ENCODE measurements at regions not wholly inside any gene's neighbourhood (a gene's known extent, or its start where the extent isn't known, plus 50 kb on each side); places are given as distances from the start of the nearest gene placed in this dataset.

DNA sequence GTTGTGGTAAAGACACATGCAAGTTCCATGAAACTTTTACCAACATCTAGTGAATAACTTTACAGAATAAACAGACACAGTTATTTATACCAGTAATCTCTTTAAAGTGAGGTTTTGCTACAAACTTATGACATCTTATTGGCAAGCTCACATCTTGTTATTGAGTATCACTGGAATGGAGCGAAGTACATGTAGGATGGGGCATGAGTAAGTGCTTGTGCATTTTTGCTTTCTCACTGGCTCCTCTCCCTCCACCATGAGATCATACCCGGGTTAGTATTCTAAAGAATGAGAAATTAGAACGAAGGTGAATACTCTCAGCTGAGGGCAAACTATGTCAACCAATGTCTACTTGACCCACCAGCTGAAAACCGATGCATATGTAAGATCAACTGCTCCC lies 193.3 kb upstream of the ZNF717 start:
- Histone ChIP-seq H3K9me3 (ENCODE audit: insufficient read depth, low read depth, low read length) (no peaks in the 10 kb centered on the region), H3K79me2 (ENCODE audit: insufficient read depth, low read length) (no peaks in the 10 kb centered on the region), H3K27me3 (ENCODE audit: insufficient read depth, low read length, poor library complexity, severe bottlenecking) (no peaks in the 10 kb centered on the region), H3K36me3 (ENCODE audit: insufficient read depth, low read length) (no peaks in the 10 kb centered on the region), H4K20me1 (ENCODE audit: insufficient read depth, low read length, poor library complexity, severe bottlenecking) (no peaks in the 10 kb centered on the region), H3K4me3 (ENCODE audit: low read length, poor library complexity, severe bottlenecking) (no peak overlapping the region), H3K4me1 (ENCODE audit: insufficient read depth, low read length, poor library complexity, severe bottlenecking) (no peaks in the 10 kb centered on the region), H3K9ac (ENCODE audit: low read depth, low read length, poor library complexity, severe bottlenecking) (no peak overlapping the region), H3K9me2 (replicated peaks; ENCODE audit: low read depth, low read length) (0 out of 2 replicates have a peak, but pooled peaks cover 11% of the 10 kb centered on the region), H2AFZ (ENCODE audit: low read length) (no peak overlapping the region), H3F3A (ENCODE audit: low read depth) (no peaks in the 10 kb centered on the region), H3K4me2 (ENCODE audit: low read depth, low read length, poor library complexity, severe bottlenecking) (no peak overlapping the region)
- no peak for TF ChIP-seq EZH2phosphoT487 (IDR thresholded peaks at IDR 0.05; ENCODE audit: borderline replicate concordance)
- TF ChIP-seq, protein P1, sequence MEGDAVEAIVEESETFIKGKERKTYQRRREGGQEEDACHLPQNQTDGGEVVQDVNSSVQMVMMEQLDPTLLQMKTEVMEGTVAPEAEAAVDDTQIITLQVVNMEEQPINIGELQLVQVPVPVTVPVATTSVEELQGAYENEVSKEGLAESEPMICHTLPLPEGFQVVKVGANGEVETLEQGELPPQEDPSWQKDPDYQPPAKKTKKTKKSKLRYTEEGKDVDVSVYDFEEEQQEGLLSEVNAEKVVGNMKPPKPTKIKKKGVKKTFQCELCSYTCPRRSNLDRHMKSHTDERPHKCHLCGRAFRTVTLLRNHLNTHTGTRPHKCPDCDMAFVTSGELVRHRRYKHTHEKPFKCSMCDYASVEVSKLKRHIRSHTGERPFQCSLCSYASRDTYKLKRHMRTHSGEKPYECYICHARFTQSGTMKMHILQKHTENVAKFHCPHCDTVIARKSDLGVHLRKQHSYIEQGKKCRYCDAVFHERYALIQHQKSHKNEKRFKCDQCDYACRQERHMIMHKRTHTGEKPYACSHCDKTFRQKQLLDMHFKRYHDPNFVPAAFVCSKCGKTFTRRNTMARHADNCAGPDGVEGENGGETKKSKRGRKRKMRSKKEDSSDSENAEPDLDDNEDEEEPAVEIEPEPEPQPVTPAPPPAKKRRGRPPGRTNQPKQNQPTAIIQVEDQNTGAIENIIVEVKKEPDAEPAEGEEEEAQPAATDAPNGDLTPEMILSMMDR (conservative IDR thresholded peaks at IDR 0.05; ENCODE audit: low read length), result no peak

DNA sequence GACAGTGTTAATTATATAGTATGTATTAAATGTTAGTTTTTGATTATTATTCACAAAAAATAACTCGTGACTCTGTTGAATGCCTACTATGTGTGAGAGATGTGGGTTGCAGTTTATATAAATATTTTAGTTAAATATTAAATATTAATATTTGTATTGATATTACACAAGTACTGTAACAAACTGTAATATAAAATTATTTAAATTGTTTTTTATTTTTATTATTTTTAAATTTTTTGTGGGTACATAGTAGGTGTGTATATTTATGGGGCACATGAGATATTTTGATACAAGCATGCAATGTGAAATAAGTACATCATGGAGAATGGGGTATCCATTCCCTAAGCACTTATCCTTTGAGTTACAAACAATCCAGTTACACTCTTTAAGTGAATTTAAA lies 196.1 kb upstream of the ZNF717 start:
- TF ChIP-seq, protein P1 (conservative IDR thresholded peaks at IDR 0.05; ENCODE audit: low read length), result no peak
- no peak for TF ChIP-seq EZH2phosphoT487 (IDR thresholded peaks at IDR 0.05; ENCODE audit: borderline replicate concordance)
- no peaks in the 10 kb centered on the region for H3F3A ChIP-seq (ENCODE audit: low read depth)
- no peak overlapping the region for H3K4me2 ChIP-seq (ENCODE audit: low read depth, low read length, poor library complexity, severe bottlenecking)
- no peaks in the 10 kb centered on the region for H3K36me3 ChIP-seq (ENCODE audit: insufficient read depth, low read length)
- no peak overlapping the region for H3K4me3 ChIP-seq (ENCODE audit: low read length, poor library complexity, severe bottlenecking)
- 0 out of 2 replicates have a peak, but pooled peaks cover 4% of the 10 kb centered on the region for H3K9me2 ChIP-seq (replicated peaks; ENCODE audit: low read depth, low read length)
- H2AFZ ChIP-seq (ENCODE audit: low read length), result no peak overlapping the region
- H4K20me1 ChIP-seq (ENCODE audit: insufficient read depth, low read length, poor library complexity, severe bottlenecking), result no peaks in the 10 kb centered on the region
- no peaks in the 10 kb centered on the region for H3K9me3 ChIP-seq (ENCODE audit: insufficient read depth, low read depth, low read length)
- H3K27me3 ChIP-seq (ENCODE audit: insufficient read depth, low read length, poor library complexity, severe bottlenecking), result no peaks in the 10 kb centered on the region
- H3K9ac ChIP-seq (ENCODE audit: low read depth, low read length, poor library complexity, severe bottlenecking), result no peak overlapping the region
- H3K79me2 ChIP-seq (ENCODE audit: insufficient read depth, low read length), result no peaks in the 10 kb centered on the region
- no peaks in the 10 kb centered on the region for H3K4me1 ChIP-seq (ENCODE audit: insufficient read depth, low read length, poor library complexity, severe bottlenecking)

DNA sequence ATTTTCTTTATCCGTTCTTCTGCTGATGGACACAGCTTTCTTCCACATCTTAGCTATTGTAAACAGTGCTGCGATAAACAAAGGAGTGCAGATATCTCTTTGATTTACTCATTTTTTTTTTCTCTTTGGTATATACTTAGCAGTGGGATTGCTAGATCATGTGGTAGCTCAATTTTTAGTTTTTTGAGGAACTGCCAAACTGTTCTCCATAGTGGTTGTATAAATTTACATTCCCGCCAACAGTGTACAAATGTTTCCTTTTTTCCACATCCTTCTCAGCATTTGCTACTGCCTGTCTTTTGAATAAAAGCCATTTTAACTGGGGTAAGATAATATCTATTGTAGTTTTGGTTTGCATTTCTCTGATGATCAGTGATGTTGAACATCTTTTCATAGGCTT lies 196.8 kb upstream of the ZNF717 start:
- H3K9me2 ChIP-seq (replicated peaks; ENCODE audit: low read depth, low read length), result 0 out of 2 replicates have a peak, but pooled peaks cover 4% of the 10 kb centered on the region
- no peak overlapping the region for H2AFZ ChIP-seq (ENCODE audit: low read length)
- H3K4me1 ChIP-seq (ENCODE audit: insufficient read depth, low read length, poor library complexity, severe bottlenecking), result no peaks in the 10 kb centered on the region
- H3K4me3 ChIP-seq (ENCODE audit: low read length, poor library complexity, severe bottlenecking), result no peak overlapping the region
- no peaks in the 10 kb centered on the region for H3K9me3 ChIP-seq (ENCODE audit: insufficient read depth, low read depth, low read length)
- no peak overlapping the region for H3K9ac ChIP-seq (ENCODE audit: low read depth, low read length, poor library complexity, severe bottlenecking)
- TF ChIP-seq, protein P1 (conservative IDR thresholded peaks at IDR 0.05; ENCODE audit: low read length), result no peak
- H3K36me3 ChIP-seq (ENCODE audit: insufficient read depth, low read length), result no peaks in the 10 kb centered on the region
- H3K79me2 ChIP-seq (ENCODE audit: insufficient read depth, low read length), result no peaks in the 10 kb centered on the region
- H3F3A ChIP-seq (ENCODE audit: low read depth), result no peaks in the 10 kb centered on the region
- H3K27me3 ChIP-seq (ENCODE audit: insufficient read depth, low read length, poor library complexity, severe bottlenecking), result no peaks in the 10 kb centered on the region
- no peak overlapping the region for H3K4me2 ChIP-seq (ENCODE audit: low read depth, low read length, poor library complexity, severe bottlenecking)
- H4K20me1 ChIP-seq (ENCODE audit: insufficient read depth, low read length, poor library complexity, severe bottlenecking), result no peaks in the 10 kb centered on the region

All from Loucy (cell line).